Astrocyte (in vitro differentiated cells and primary cell): ENCODE measurements at regions not wholly inside any gene's neighbourhood (a gene's known extent, or its start where the extent isn't known, plus 50 kb on each side); places are given as distances from the start of the nearest gene placed in this dataset.

Source experiments
- CTCF ChIP-seq: IDR thresholded peaks from 2 replicates; pipeline ENCODE4 v1.5.1; 2011; ENCODE audit warnings: low read depth, mild to moderate bottlenecking, inconsistent platforms, low read length, moderate library complexity; ENCODE audit not compliant: insufficient read depth
- EZH2 ChIP-seq: IDR thresholded peaks from 2 replicates; pipeline ENCODE4 v1.6.1; 2012; ENCODE audit warnings: mild to moderate bottlenecking, low read length, inconsistent platforms; ENCODE audit not compliant: insufficient read depth

GRCh38 chr2:105593221-105593967 lies 151.3 kb upstream of the NCK2 start:
- TF ChIP-seq CTCF (no peak), EZH2 (no peak)
